ENCODE measurements at regions not wholly inside any gene's neighbourhood (a gene's known extent, or its start where the extent isn't known, plus 50 kb on each side); places are given as distances from the start of the nearest gene placed in this dataset.

DNA sequence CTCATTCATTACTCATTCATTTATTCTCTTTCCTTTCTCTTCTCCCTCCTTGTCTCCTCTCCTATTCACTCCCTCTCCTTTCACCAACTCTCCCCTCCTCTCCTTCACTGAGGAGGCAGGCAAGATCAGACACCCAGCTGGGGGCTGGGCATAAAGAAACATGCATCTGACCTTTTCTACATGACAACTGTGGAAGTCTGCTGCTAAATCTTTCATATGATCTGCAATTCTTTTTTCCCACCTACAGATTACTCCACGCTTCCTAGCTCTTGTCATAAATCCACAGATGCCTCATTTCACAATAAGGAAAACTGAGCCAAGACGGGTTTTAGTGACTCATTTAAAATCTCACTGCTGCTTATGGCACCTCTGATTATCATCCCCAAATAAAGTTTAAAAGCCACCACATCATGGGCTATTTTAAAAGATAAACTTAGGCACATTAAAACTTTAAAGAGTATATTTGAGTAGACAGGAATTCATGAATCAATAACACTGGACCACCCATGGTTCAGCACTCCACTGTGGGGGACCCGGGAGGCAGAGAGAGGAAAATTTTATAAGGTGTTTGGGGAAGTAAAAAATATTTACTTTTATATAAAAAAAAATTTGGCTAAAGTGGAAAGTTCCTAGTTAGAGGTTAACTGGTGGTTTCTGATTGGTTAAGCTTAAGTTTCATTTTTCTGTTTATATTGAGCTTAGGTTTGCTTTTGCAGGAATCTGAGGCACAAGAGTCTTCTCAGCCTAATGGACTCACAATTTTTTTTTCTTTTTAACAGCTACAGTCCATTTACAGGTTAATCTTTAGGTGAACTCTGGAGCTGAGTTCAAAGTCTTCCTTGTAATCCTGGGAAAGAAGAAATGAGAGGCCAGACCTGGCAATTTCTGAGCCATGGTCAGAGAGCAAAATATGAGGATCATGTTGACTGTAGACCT, 55.8 kb upstream of the DNAH14 start:
- DNase-seq: no peak
- intact Hi-C loops (cut with DNase I, micrococcal nuclease): no loop called here
- ATAC-seq: peak; percentile 85

DNA sequence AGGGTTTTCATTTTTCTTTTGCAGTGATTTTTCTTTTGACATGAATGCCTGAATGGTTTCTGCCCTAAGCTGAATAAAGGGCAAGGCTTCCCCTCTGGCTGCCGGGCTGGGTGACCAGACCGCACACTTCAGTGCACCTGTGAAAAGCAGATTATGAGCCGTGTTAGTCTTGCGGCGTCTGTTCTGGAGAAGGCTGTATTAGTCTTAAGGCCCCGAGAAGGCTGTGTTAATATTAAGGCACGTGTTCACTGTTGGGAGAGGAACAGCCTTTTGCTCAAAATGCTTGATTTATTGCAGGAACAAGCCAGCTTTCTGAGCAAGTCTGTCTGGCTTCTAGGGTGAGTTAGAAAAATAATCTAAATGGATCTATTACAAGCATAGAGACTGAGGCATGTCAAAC, 54.7 kb upstream of the DNAH14 start:
- intact Hi-C loops (cut with DNase I, micrococcal nuclease): no loop called here
- DNase-seq: no peak
- no peak for ATAC-seq

DNA sequence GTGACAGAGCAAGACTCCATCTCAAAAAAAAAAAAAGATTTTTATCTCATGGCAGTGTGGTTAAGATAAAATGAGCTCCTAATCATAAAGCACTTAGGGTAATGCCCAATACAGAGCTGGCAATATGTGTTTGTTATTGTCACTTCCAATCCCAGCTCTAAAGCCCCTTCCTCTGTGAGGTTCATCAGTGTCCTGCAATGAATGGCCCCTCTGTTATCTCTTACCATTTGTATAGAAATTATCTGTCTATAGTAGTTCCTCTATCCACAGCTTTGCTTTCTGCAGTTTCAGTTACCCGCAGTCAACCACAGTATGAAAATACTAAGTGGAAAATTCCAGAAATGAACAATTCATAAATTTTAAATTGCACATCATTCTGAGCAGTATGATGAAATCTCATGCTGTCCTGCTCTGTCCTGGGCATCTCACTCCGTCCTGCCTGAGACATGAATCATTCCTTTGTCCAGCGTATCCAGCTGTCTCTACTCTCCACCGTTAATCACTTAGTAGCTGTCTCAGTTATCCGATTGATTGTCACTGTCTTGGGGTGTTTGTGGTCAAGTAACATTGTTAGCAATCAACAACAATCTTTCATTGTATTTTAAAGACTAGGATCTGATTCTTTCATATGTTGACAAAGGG, 50.2 kb upstream of the DNAH14 start:
- intact Hi-C loops (cut with DNase I, micrococcal nuclease): no loop called here
- no peak for DNase-seq
- ATAC-seq: no peak

All from left colon (tissue), 2 donors.